Pulmonary artery endothelial cell (primary cell): ENCODE measurements at regions not wholly inside any gene's neighbourhood (a gene's known extent, or its start where the extent isn't known, plus 50 kb on each side); places are given as distances from the start of the nearest gene placed in this dataset.

Source experiments
- DNase-seq: peaks from one replicate; pipeline ENCODE4 v3.0.0-alpha.2; 2011; ENCODE audit warnings: low read depth, low spot score

GRCh38 chr10:78267598-78267997 lies 233.9 kb downstream of the RPS24 start:
- DNase-seq, result no peak

GRCh38 chr10:78269060-78269459 lies 235.4 kb downstream of the RPS24 start:
- DNase-seq, result no peak

GRCh38 chr10:78272329-78272728 lies 238.7 kb downstream of the RPS24 start:
- DNase-seq, result no peak

GRCh38 chr10:78274491-78274890 lies 240.8 kb downstream of the RPS24 start:
- no peak for DNase-seq

- DNase-seq, result no peak
These were observed 242.5 kb downstream of the RPS24 start for GRCh38 chr10:78276139-78276538.

- no peak for DNase-seq
These were observed 243.8 kb downstream of the RPS24 start for GRCh38 chr10:78277314-78278057.

GRCh38 chr10:78278058-78278404 lies 244.4 kb downstream of the RPS24 start:
- no peak for DNase-seq

GRCh38 chr10:78279756-78280155 lies 246.1 kb downstream of the RPS24 start:
- no peak for DNase-seq

GRCh38 chr10:78280604-78281003 lies 246.9 kb downstream of the RPS24 start:
- DNase-seq, result no peak

- no peak for DNase-seq
These were observed 248.0 kb downstream of the RPS24 start for GRCh38 chr10:78281627-78282026.

GRCh38 chr10:78283069-78283682 lies 249.5 kb downstream of the RPS24 start:
- no peak for DNase-seq

- DNase-seq, result no peak
These were observed 250.7 kb downstream of the RPS24 start for GRCh38 chr10:78284381-78284780.

- no peak for DNase-seq
These were observed 251.6 kb downstream of the RPS24 start for GRCh38 chr10:78285226-78285625.

GRCh38 chr10:78286186-78286585 lies 252.5 kb downstream of the RPS24 start:
- no peak for DNase-seq

GRCh38 chr10:78286668-78287067 lies 253.0 kb downstream of the RPS24 start:
- DNase-seq, result no peak

- no peak for DNase-seq
These were observed 254.0 kb downstream of the RPS24 start for GRCh38 chr10:78287618-78288017.

GRCh38 chr10:78288663-78289062 lies 255.0 kb downstream of the RPS24 start:
- no peak for DNase-seq

- DNase-seq, result no peak
These were observed 256.6 kb downstream of the RPS24 start for GRCh38 chr10:78290131-78290750.

- no peak for DNase-seq
These were observed 258.1 kb downstream of the RPS24 start for GRCh38 chr10:78291722-78292121.

GRCh38 chr10:78292250-78292981 lies 258.8 kb downstream of the RPS24 start:
- DNase-seq, result no peak

GRCh38 chr10:78292982-78293865 lies 259.6 kb downstream of the RPS24 start:
- DNase-seq, result no peak
